ENCODE measurements at regions not wholly inside any gene's neighbourhood (a gene's known extent, or its start where the extent isn't known, plus 50 kb on each side); places are given as distances from the start of the nearest gene placed in this dataset.

DNA sequence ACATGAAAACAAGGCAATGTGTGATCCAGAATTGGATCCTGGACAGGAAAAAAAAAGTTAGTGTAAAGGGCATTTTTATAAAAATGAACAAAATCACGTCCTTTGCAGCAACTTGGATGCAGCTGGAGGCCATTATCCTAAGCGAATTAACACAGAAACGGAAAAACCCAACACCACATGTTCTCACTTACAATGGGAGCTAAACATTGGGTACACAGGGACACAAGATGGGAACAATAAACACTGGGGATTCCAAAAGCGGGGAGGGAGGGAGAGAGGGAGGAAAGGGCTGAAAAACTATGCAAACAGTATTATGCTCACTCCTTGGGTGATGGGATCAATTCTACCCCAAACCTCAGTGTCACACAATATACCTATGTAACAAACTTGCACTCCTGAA is 91.4 kb upstream of the BTBD3 start:
- Histone ChIP-seq H3K9me3 (ENCODE audit: low read length) (no peaks in the 10 kb centered on the region), H3K4me3 (replicated peaks in 1 of 3; ENCODE audit: insufficient read depth in 1 of 3, low read depth in 2 of 3, low read length in 3 of 3) (no peak overlapping the region), H3K4me1 (ENCODE audit: insufficient read depth, low read length) (no peaks in the 10 kb centered on the region), H3K9ac (ENCODE audit: insufficient read depth, low read depth, low read length) (no peak overlapping the region), H3K36me3 (replicated peaks in 1 of 2; ENCODE audit: control insufficient read depth in 1 of 2, insufficient read depth in 2 of 2, low read length in 2 of 2) (no peaks in the 10 kb centered on the region), H3K79me2 (ENCODE audit: insufficient read depth, low read length) (no peaks in the 10 kb centered on the region), H2AFZ (ENCODE audit: low read length) (no peak overlapping the region), H4K20me1 (ENCODE audit: insufficient read depth, low read length) (no peaks in the 10 kb centered on the region), H3K27me3 (ENCODE audit: control insufficient read depth in 1 of 2, insufficient read depth in 2 of 2, low read length in 2 of 2) (no peaks in the 10 kb centered on the region), H3K27ac (ENCODE audit: extremely low read length, insufficient read depth, low read length) (no peak overlapping the region), H3K4me2 (ENCODE audit: low read depth, low read length) (no peak overlapping the region)
- 3% methylated on average over 4 of the region's 4 CpGs for WGBS (ENCODE audit: low lambda C conversion rate)
- intact Hi-C loops (cut with micrococcal nuclease; ENCODE audit: unreplicated experiment): no loop called here
- TF ChIP-seq, protein P1, sequence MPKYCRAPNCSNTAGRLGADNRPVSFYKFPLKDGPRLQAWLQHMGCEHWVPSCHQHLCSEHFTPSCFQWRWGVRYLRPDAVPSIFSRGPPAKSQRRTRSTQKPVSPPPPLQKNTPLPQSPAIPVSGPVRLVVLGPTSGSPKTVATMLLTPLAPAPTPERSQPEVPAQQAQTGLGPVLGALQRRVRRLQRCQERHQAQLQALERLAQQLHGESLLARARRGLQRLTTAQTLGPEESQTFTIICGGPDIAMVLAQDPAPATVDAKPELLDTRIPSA (CRISPR knock-in tag; IDR thresholded peaks at IDR 0.05; ENCODE audit: borderline replicate concordance): no peak
- TF ChIP-seq, protein P2, sequence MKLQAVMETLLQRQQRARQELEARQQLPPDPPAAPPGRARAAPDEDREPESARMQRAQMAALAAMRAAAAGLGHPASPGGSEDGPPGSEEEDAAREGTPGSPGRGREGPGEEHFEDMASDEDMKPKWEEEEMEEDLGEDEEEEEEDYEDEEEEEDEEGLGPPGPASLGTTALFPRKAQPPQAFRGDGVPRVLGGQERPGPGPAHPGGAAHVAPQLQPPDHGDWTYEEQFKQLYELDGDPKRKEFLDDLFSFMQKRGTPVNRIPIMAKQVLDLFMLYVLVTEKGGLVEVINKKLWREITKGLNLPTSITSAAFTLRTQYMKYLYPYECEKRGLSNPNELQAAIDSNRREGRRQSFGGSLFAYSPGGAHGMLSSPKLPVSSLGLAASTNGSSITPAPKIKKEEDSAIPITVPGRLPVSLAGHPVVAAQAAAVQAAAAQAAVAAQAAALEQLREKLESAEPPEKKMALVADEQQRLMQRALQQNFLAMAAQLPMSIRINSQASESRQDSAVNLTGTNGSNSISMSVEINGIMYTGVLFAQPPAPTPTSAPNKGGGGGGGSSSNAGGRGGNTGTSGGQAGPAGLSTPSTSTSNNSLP (IDR thresholded peaks at IDR 0.05; ENCODE audit: low read depth, low read length): no peak
- TF ChIP-seq, protein P3, sequence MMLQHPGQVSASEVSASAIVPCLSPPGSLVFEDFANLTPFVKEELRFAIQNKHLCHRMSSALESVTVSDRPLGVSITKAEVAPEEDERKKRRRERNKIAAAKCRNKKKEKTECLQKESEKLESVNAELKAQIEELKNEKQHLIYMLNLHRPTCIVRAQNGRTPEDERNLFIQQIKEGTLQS (CRISPR knock-in tag; IDR thresholded peaks at IDR 0.05): no peak
- TF ChIP-seq HOXA9 (CRISPR knock-in tag; IDR thresholded peaks at IDR 0.05; ENCODE audit: borderline replicate concordance) (no peak), KDM3A (CRISPR knock-in tag; IDR thresholded peaks at IDR 0.05; ENCODE audit: low read depth) (no peak)
- CTCF ChIA-PET (ENCODE audit: low intra/inter-chr PET ratio, low total read pairs): no interaction called here
- ATAC-seq (no peak), FAIRE-seq (no peak), DNase-seq (ENCODE audit: low spot score) (no peak)
- POLR2A ChIA-PET: no interaction called here
- BruUV-seq (replicated peaks): no TSS peak
- in situ Hi-C loops (cut with HindIII; ENCODE audit: extremely low pct_ligation_motif_present, low pct_unique_long_range_greater_than_20kb): no loop called here

DNA sequence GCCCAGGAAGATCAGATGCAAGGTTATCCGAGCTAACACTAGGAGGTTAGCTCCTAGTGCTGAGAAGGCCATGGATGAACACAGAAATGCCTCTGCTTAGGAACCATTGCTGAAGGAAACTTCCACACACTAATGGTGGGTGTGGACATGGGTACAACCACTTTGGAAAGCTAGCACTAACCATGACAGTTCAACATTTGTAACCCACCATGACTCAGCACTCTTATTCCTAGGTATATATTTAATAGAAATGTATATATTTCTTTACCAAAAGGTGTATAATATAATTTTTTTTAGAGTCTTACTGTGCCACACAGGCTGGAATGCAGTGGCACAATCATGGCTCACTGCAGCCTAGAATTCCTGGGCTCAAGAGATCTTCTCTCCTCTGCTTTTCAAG is 85.3 kb upstream of the BTBD3 start:
- POLR2A ChIA-PET: no interaction called here
- CTCF ChIA-PET (ENCODE audit: low intra/inter-chr PET ratio, low total read pairs): no interaction called here
- Histone ChIP-seq H3K9ac (ENCODE audit: insufficient read depth, low read depth, low read length) (no peak overlapping the region), H3K4me2 (ENCODE audit: low read depth, low read length) (no peak overlapping the region), H3K9me3 (ENCODE audit: low read length) (no peaks in the 10 kb centered on the region), H3K27ac (ENCODE audit: extremely low read length, insufficient read depth, low read length) (no peak overlapping the region), H4K20me1 (ENCODE audit: insufficient read depth, low read length) (no peaks in the 10 kb centered on the region), H3K79me2 (ENCODE audit: insufficient read depth, low read length) (no peaks in the 10 kb centered on the region), H3K27me3 (ENCODE audit: control insufficient read depth in 1 of 2, insufficient read depth in 2 of 2, low read length in 2 of 2) (no peaks in the 10 kb centered on the region), H3K36me3 (replicated peaks in 1 of 2; ENCODE audit: control insufficient read depth in 1 of 2, insufficient read depth in 2 of 2, low read length in 2 of 2) (no peaks in the 10 kb centered on the region), H3K4me3 (replicated peaks in 1 of 3; ENCODE audit: insufficient read depth in 1 of 3, low read depth in 2 of 3, low read length in 3 of 3) (no peak overlapping the region), H3K4me1 (ENCODE audit: insufficient read depth, low read length) (no peaks in the 10 kb centered on the region), H2AFZ (ENCODE audit: low read length) (no peak overlapping the region)
- WGBS (ENCODE audit: low lambda C conversion rate): 4% methylated on average over 1 of the region's 1 CpG
- ATAC-seq: no peak
- in situ Hi-C loops (cut with HindIII; ENCODE audit: extremely low pct_ligation_motif_present, low pct_unique_long_range_greater_than_20kb) (no loop called here), intact Hi-C loops (cut with micrococcal nuclease; ENCODE audit: unreplicated experiment) (no loop called here)
- FAIRE-seq: no peak
- BruUV-seq (replicated peaks): no TSS peak
- no peak for DNase-seq (ENCODE audit: low spot score)
- TF ChIP-seq MAFK (conservative IDR thresholded peaks at IDR 0.05 in 1 of 2, IDR thresholded peaks at IDR 0.05 in 1 of 2; ENCODE audit: low read length in 2 of 2) (peak; percentile 19 to 29; a peak in 1 of 4 replicates), NFE2L2 (IDR thresholded peaks at IDR 0.05; ENCODE audit: low read length) (peak; percentile 75), TMF1 (CRISPR knock-in tag; IDR thresholded peaks at IDR 0.05; ENCODE audit: low read depth) (no peak), MIER2 (CRISPR knock-in tag; IDR thresholded peaks at IDR 0.05) (no peak)
